Gastroesophageal sphincter (tissue), 4 donors: ENCODE measurements at regions not wholly inside any gene's neighbourhood (a gene's known extent, or its start where the extent isn't known, plus 50 kb on each side); places are given as distances from the start of the nearest gene placed in this dataset.

Source experiments
- ATAC-seq: fragments of 150-250 bp; one replicate; pipeline ENCODE4 v1.9.1; 2016; ENCODE audit warnings: mild to moderate bottlenecking, moderate library complexity
- H3K27ac ChIP-seq, 4 donors: fragments of 200-600 bp; sonication (generic) in 3 of 4; 1 replicate in 3 of 4; 2 replicates in 1 of 4; pipeline ENCODE4 v1.5.1; 2016 to 2019
- H3K27me3 ChIP-seq: fragments of 200-600 bp; sonication (generic); one replicate; pipeline ENCODE4 v1.5.1; 2019
- H3K36me3 ChIP-seq, 2 donors: fragments of 200-600 bp; sonication (generic); one replicate each; pipeline ENCODE4 v1.5.1; 2019; ENCODE audit warnings: control low read depth in 1 of 2
- H3K4me1 ChIP-seq, 3 donors: fragments of 200-600 bp; sonication (generic); 1 replicate in 2 of 3; 2 replicates in 1 of 3; pipeline ENCODE4 v1.5.1; 2016 to 2019; ENCODE audit warnings: control low read depth in 2 of 3
- H3K4me3 ChIP-seq, 2 donors: fragments of 200-600 bp; sonication (generic); one replicate each; pipeline ENCODE4 v1.5.1; 2019; ENCODE audit warnings: mild to moderate bottlenecking in 1 of 2, moderate library complexity in 1 of 2
- H3K9me3 ChIP-seq, 3 donors: fragments of 200-600 bp; sonication (generic); one replicate each; pipeline ENCODE4 v1.5.1; 2017 to 2019; ENCODE audit warnings: control low read depth in 2 of 3
- EP300 ChIP-seq: sonication (generic); formaldehyde crosslinking; IDR thresholded peaks from one replicate; pipeline ENCODE4 v1.6.1; 2017; ENCODE audit warnings: antibody characterized with exemption, mild to moderate bottlenecking
- POLR2A ChIP-seq, 2 donors: fragments of 450-650 bp; IDR thresholded peaks; one replicate each; pipeline ENCODE4 v1.6.1; 2017; ENCODE audit warnings: antibody characterized with exemption in 2 of 2, mild to moderate bottlenecking in 2 of 2, moderate library complexity in 1 of 2
- POLR2AphosphoS5 ChIP-seq: sonication (generic); formaldehyde crosslinking; IDR thresholded peaks from one replicate; pipeline ENCODE4 v1.6.1; 2017; ENCODE audit warnings: antibody characterized with exemption
- WGBS, 2 donors: methylation state at CpG; one replicate each; pipeline ENCODE4 v1.1.5; 2018; ENCODE audit warnings: low coverage in 1 of 2; 5-methylcytosine and 5-hydroxymethylcytosine counted together
- TF ChIP-seq, protein P1 (sequence below), 4 experiments: fragments of 200-600 bp in 2 of 4; fragments of 450-650 bp in 2 of 4; sonication (generic) in 1 of 4; IDR thresholded peaks; one replicate each; pipeline ENCODE4 v1.5.1; 2017 to 2019; ENCODE audit warnings: antibody characterized with exemption in 4 of 4, mild to moderate bottlenecking in 2 of 4, moderate library complexity in 2 of 4

DNA sequence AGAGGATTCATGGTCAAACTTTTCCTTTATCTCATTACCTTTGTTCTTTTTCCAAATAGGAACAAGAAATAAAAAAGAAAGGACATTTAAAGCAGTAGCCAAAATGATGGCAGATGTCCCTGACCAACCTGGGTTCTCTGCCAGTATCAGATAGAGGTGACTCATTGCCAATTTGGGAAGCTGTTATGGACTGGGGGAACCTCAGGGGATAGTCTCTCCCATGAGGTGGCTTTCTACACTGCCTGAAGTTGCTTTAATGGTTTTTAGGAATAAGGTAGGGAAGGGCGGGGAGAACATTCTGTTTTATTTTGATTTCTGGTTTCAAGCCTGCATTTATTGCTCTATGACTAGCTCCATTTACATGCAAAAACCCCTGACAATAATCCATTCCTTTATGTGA is 457.9 kb upstream of the TPK1 start:
- no peak for TF ChIP-seq EP300
- TF ChIP-seq, protein P1, sequence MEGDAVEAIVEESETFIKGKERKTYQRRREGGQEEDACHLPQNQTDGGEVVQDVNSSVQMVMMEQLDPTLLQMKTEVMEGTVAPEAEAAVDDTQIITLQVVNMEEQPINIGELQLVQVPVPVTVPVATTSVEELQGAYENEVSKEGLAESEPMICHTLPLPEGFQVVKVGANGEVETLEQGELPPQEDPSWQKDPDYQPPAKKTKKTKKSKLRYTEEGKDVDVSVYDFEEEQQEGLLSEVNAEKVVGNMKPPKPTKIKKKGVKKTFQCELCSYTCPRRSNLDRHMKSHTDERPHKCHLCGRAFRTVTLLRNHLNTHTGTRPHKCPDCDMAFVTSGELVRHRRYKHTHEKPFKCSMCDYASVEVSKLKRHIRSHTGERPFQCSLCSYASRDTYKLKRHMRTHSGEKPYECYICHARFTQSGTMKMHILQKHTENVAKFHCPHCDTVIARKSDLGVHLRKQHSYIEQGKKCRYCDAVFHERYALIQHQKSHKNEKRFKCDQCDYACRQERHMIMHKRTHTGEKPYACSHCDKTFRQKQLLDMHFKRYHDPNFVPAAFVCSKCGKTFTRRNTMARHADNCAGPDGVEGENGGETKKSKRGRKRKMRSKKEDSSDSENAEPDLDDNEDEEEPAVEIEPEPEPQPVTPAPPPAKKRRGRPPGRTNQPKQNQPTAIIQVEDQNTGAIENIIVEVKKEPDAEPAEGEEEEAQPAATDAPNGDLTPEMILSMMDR (IDR thresholded peaks at IDR 0.05) = no peak
- TF ChIP-seq POLR2A (IDR thresholded peaks at IDR 0.05) = no peak
- no peak for TF ChIP-seq POLR2AphosphoS5
- no peak overlapping the region for H3K27ac ChIP-seq
- H3K4me3 ChIP-seq = no peak overlapping the region
- no peaks in the 10 kb centered on the region for H3K9me3 ChIP-seq
- no peaks in the 10 kb centered on the region for H3K36me3 ChIP-seq
- no peak for ATAC-seq
- H3K27me3 ChIP-seq = no peaks in the 10 kb centered on the region
- WGBS, 2 donors = 50 to 100% methylated on average over 1 of the region's 1 CpG
- H3K4me1 ChIP-seq = no peaks in the 10 kb centered on the region

DNA sequence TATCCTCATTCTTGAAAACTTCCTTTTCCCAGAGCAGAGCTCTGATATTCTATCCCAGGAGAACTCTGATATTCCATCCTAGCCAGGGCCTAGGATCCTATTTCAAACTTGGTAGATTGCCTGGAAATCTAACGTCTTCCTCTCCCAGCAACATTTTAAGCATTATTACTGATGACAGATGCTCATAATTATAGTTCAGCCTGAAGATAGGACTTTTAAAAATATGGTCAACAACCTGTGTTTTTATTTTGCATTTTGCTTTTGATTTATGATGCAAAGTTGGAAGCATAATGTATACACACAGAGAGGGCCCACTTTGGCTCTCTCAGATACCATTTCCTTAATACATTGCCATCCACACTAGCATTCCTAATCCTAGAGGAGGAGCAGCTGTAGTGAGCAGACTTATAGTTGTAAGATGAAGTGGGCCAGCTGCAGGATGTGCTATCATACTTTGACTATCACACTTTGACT is 457.4 kb upstream of the TPK1 start:
- TF ChIP-seq, protein P1 (IDR thresholded peaks at IDR 0.05) = no peak
- TF ChIP-seq POLR2A (IDR thresholded peaks at IDR 0.05) (no peak), EP300 (no peak), POLR2AphosphoS5 (no peak)
- WGBS, 2 donors = 45 to 56% methylated on average over 1 of the region's 1 CpG
- Histone ChIP-seq H3K36me3 (no peaks in the 10 kb centered on the region), H3K27me3 (no peaks in the 10 kb centered on the region), H3K4me1 (no peaks in the 10 kb centered on the region), H3K4me3 (no peak overlapping the region), H3K27ac (no peak overlapping the region), H3K9me3 (no peaks in the 10 kb centered on the region)
- no peak for ATAC-seq

DNA sequence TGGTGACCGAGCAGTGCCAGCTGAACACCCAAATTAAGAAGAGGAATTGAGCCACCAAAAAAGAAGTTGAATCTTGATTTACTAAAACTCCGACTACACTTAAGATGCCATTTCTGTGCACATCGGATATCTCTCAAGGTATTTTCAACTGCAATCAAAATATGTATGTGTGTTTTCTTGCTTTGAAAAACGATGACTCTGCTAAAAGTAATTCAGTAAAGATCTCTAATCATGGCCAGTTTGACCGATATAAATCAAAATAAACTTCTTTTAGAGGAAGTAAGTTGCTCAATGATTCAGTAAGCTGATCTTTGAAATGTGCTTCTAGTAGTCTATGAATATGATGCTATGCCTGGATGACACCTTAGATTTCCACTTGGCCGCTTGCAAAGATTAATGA is 453.5 kb upstream of the TPK1 start:
- no peaks in the 10 kb centered on the region for H3K4me1 ChIP-seq
- H3K36me3 ChIP-seq = no peaks in the 10 kb centered on the region
- 78 to 82% methylated on average over 3 to 6 of the region's 6 CpGs for WGBS, 2 donors
- H3K27me3 ChIP-seq = no peaks in the 10 kb centered on the region
- H3K4me3 ChIP-seq = no peak overlapping the region
- no peak overlapping the region for H3K27ac ChIP-seq
- TF ChIP-seq POLR2A (IDR thresholded peaks at IDR 0.05) (no peak), POLR2AphosphoS5 (no peak), EP300 (no peak)
- TF ChIP-seq, protein P1 (IDR thresholded peaks at IDR 0.05) = no peak
- H3K9me3 ChIP-seq = no peaks in the 10 kb centered on the region
- ATAC-seq = no peak

GRCh38 chr7:145276118-145276517 is 440.3 kb upstream of the TPK1 start:
- H3K27me3 ChIP-seq = no peaks in the 10 kb centered on the region
- no peaks in the 10 kb centered on the region for H3K4me1 ChIP-seq
- H3K4me3 ChIP-seq = no peak overlapping the region
- ATAC-seq = no peak
- no peak overlapping the region for H3K27ac ChIP-seq
- no peak for TF ChIP-seq EP300
- TF ChIP-seq, protein P1 (IDR thresholded peaks at IDR 0.05) = no peak
- no peaks in the 10 kb centered on the region for H3K36me3 ChIP-seq
- peaks cover 0 to 7% (median 0%) of the 10 kb centered on the region in 3 donors for H3K9me3 ChIP-seq

- Histone ChIP-seq H3K4me3 (no peak overlapping the region), H3K27me3 (no peaks in the 10 kb centered on the region), H3K9me3 (peaks cover 0 to 14% (median 0%) of the 10 kb centered on the region in 3 donors), H3K27ac (no peak overlapping the region), H3K36me3 (no peaks in the 10 kb centered on the region), H3K4me1 (no peaks in the 10 kb centered on the region)
- TF ChIP-seq POLR2AphosphoS5 (no peak), POLR2A (IDR thresholded peaks at IDR 0.05) (no peak), EP300 (no peak)
- TF ChIP-seq, protein P1 (IDR thresholded peaks at IDR 0.05) = no peak
- ATAC-seq = no peak
- WGBS, 2 donors = 60 to 86% methylated on average over 2 to 9 of the region's 28 CpGs
These were observed 433.7 kb upstream of the TPK1 start for GRCh38 chr7:145269418-145270161.
